ENCODE measurements at regions not wholly inside any gene's neighbourhood (a gene's known extent, or its start where the extent isn't known, plus 50 kb on each side); places are given as distances from the start of the nearest gene placed in this dataset.

GRCh38 chr3:107275511-107275910, 101.7 kb upstream of the CCDC54 start:
- TF ChIP-seq, protein P1, sequence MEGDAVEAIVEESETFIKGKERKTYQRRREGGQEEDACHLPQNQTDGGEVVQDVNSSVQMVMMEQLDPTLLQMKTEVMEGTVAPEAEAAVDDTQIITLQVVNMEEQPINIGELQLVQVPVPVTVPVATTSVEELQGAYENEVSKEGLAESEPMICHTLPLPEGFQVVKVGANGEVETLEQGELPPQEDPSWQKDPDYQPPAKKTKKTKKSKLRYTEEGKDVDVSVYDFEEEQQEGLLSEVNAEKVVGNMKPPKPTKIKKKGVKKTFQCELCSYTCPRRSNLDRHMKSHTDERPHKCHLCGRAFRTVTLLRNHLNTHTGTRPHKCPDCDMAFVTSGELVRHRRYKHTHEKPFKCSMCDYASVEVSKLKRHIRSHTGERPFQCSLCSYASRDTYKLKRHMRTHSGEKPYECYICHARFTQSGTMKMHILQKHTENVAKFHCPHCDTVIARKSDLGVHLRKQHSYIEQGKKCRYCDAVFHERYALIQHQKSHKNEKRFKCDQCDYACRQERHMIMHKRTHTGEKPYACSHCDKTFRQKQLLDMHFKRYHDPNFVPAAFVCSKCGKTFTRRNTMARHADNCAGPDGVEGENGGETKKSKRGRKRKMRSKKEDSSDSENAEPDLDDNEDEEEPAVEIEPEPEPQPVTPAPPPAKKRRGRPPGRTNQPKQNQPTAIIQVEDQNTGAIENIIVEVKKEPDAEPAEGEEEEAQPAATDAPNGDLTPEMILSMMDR (IDR thresholded peaks at IDR 0.05): no peak
- H3K27ac ChIP-seq: no peak overlapping the region
- no peak overlapping the region for H3K4me3 ChIP-seq
- no peak for DNase-seq (ENCODE audit: low spot score)

DNA sequence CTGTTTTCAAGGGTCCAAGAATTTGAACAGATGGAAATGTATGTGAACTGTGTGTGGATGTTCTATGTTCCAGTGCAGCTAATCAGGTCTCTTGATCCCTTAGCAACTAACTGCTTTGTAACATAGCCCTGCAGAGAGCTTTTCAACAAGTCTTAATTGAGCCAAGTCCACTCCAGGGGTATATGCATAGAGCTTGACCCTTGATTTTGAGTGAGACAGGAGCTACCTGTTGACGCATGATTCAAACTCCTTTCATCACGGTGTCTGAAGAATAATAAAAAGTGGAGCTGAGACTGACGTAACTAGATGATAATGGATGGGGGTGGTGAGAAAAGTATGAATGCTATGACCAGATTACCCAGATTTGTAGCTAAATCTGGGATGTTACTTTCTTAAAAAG, 93.3 kb upstream of the CCDC54 start:
- DNase-seq (ENCODE audit: low spot score): no peak
- no peak overlapping the region for H3K4me3 ChIP-seq
- TF ChIP-seq, protein P1 (IDR thresholded peaks at IDR 0.05): no peak
- no peak overlapping the region for H3K27ac ChIP-seq

GRCh38 chr3:107284612-107285011, 92.6 kb upstream of the CCDC54 start:
- no peak overlapping the region for H3K27ac ChIP-seq
- H3K4me3 ChIP-seq: no peak overlapping the region
- TF ChIP-seq, protein P1 (IDR thresholded peaks at IDR 0.05): no peak
- DNase-seq (ENCODE audit: low spot score): no peak

DNA sequence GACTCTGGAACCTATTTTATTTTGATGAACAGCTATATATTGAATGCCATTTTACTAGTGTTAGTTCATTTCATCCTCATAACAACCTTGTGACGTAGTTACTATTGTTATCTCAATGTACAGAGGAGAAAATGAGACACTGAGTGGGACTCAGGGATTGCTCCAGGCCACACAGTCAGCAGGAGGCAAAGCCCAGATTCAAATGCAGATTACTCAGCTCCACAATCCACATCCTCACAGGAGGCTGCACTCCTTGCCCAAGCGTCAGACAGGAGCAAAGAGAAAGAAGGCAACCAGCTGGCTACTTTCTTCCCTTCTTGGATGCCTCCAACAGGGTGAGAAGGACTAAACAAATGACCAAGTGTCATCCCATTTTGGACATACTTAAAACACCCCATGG, 92.0 kb upstream of the CCDC54 start:
- TF ChIP-seq, protein P1 (IDR thresholded peaks at IDR 0.05): no peak
- no peak for DNase-seq (ENCODE audit: low spot score)
- H3K4me3 ChIP-seq: no peak overlapping the region
- H3K27ac ChIP-seq: no peak overlapping the region

DNA sequence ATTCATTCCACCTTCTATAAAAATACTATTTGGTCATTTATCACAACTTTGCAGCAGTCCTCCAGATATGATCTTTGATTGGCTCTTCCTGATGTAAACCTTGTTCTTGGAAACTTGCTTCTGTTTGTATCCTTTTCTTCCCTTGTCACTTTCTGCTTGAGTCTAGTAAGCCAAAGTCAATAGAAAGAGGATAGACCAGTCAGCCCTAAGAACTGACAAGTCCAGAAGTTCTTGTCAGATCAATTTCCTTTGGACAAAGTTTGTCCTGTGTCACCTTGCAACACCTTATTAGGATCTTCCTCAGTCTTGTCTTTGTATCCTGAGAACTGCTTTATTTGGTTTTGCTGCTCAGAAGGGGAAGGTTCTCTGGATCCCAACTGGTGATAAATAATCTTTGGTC, 87.9 kb upstream of the CCDC54 start:
- TF ChIP-seq, protein P1 (IDR thresholded peaks at IDR 0.05): no peak
- no peak for DNase-seq (ENCODE audit: low spot score)
- Histone ChIP-seq H3K4me3 (no peak overlapping the region), H3K27ac (no peak overlapping the region)

GRCh38 chr3:107294117-107294516, 83.1 kb upstream of the CCDC54 start:
- no peak for DNase-seq (ENCODE audit: low spot score)
- no peak overlapping the region for H3K27ac ChIP-seq
- H3K4me3 ChIP-seq: no peak overlapping the region
- TF ChIP-seq, protein P1 (IDR thresholded peaks at IDR 0.05): no peak

GRCh38 chr3:107297597-107297996, 79.6 kb upstream of the CCDC54 start:
- Histone ChIP-seq H3K4me3 (no peak overlapping the region), H3K27ac (no peak overlapping the region)
- no peak for DNase-seq (ENCODE audit: low spot score)
- TF ChIP-seq, protein P1 (IDR thresholded peaks at IDR 0.05): no peak
